HEK293T (cell line): ENCODE measurements at regions not wholly inside any gene's neighbourhood (a gene's known extent, or its start where the extent isn't known, plus 50 kb on each side); places are given as distances from the start of the nearest gene placed in this dataset.

Experiments
- CTCF ChIA-PET: fragments of 350-600 bp; formaldehyde crosslinking; extraction: SDS; loops from one replicate; lab custom pipeline; 2021; ENCODE audit warnings: antibody characterized with exemption, inconsistent platforms; lab: Yijun Ruan, JAX
- POLR2A ChIA-PET: fragments of 350-600 bp; formaldehyde crosslinking; extraction: SDS; loops from one replicate; lab custom pipeline; 2020; ENCODE audit warnings: antibody characterized with exemption, inconsistent platforms; lab: Yijun Ruan, JAX
- DNase-seq: peaks from one replicate; pipeline ENCODE4 v3.0.0; 2012; ENCODE audit warnings: mixed read lengths; ENCODE audit errors: extremely low spot score
- ARNT ChIP-seq: fragments of 450-650 bp; IDR thresholded peaks from 2 replicates; pipeline ENCODE4 v1.6.1; 2017; ENCODE audit warnings: mild to moderate bottlenecking
- BHLHE40 ChIP-seq: fragments of 450-650 bp; IDR thresholded peaks from 2 replicates; pipeline ENCODE4 v1.6.1; 2016; ENCODE audit warnings: mild to moderate bottlenecking, moderate library complexity, borderline replicate concordance
- CTBP1 ChIP-seq: fragments of 450-650 bp; IDR thresholded peaks from 2 replicates; pipeline ENCODE4 v1.6.1; 2016; ENCODE audit warnings: borderline replicate concordance
- ELF4 ChIP-seq: fragments of 450-650 bp; IDR thresholded peaks from 2 replicates; pipeline ENCODE4 v1.6.1; 2017; ENCODE audit warnings: antibody characterized with exemption
- FOXA1 ChIP-seq: fragments of 450-650 bp; IDR thresholded peaks from 2 replicates; pipeline ENCODE4 v1.6.1; 2016; ENCODE audit warnings: mild to moderate bottlenecking
- FOXK2 ChIP-seq: fragments of 450-650 bp; IDR thresholded peaks from 2 replicates; pipeline ENCODE4 v1.6.1; 2016; ENCODE audit warnings: mild to moderate bottlenecking
- FOXM1 ChIP-seq: fragments of 450-650 bp; IDR thresholded peaks from 2 replicates; pipeline ENCODE4 v1.6.1; 2017; ENCODE audit warnings: mild to moderate bottlenecking, borderline replicate concordance
- HDGF ChIP-seq: fragments of 450-650 bp; IDR thresholded peaks from 2 replicates; pipeline ENCODE4 v1.6.1; 2017; ENCODE audit warnings: antibody characterized with exemption, borderline replicate concordance
- L3MBTL2 ChIP-seq: fragments of 450-650 bp; conservative IDR thresholded peaks from 2 replicates; pipeline ENCODE4 v1.6.1; 2016; ENCODE audit warnings: mild to moderate bottlenecking
- LEF1 ChIP-seq: fragments of 450-650 bp; IDR thresholded peaks from 2 replicates; pipeline ENCODE4 v1.6.1; 2017; ENCODE audit warnings: mild to moderate bottlenecking, borderline replicate concordance
- NFRKB ChIP-seq: fragments of 450-650 bp; IDR thresholded peaks from 2 replicates; pipeline ENCODE4 v1.6.1; 2016; ENCODE audit warnings: mild to moderate bottlenecking, moderate library complexity
- PKNOX1 ChIP-seq: fragments of 450-650 bp; IDR thresholded peaks from 2 replicates; pipeline ENCODE4 v1.6.1; 2016
- SP1 ChIP-seq: fragments of 450-650 bp; IDR thresholded peaks from 2 replicates; pipeline ENCODE4 v1.6.1; 2017
- SUZ12 ChIP-seq: fragments of 450-650 bp; IDR thresholded peaks from 2 replicates; pipeline ENCODE4 v1.6.1; 2016; ENCODE audit warnings: mild to moderate bottlenecking
- TARDBP ChIP-seq: fragments of 450-650 bp; IDR thresholded peaks from 2 replicates; pipeline ENCODE4 v1.6.1; 2016
- ZNF384 ChIP-seq: fragments of 450-650 bp; IDR thresholded peaks from 2 replicates; pipeline ENCODE4 v1.6.1; 2016

- no peak for TF ChIP-seq HDGF
- no peak for TF ChIP-seq PKNOX1
- no peak for TF ChIP-seq LEF1
- TF ChIP-seq SP1 = no peak
- TF ChIP-seq NFRKB = no peak
- no peak for TF ChIP-seq ELF4
- TF ChIP-seq BHLHE40 = no peak
- no peak for TF ChIP-seq FOXM1
- no peak for TF ChIP-seq ZNF384
- no peak for TF ChIP-seq CTBP1
- no peak for TF ChIP-seq FOXK2
- TF ChIP-seq FOXA1 = no peak
- TF ChIP-seq ARNT = no peak
- no peak for TF ChIP-seq SUZ12
- TF ChIP-seq L3MBTL2 = no peak
- TF ChIP-seq TARDBP = no peak
- CTCF ChIA-PET = no interaction called here
- no peak for DNase-seq
- POLR2A ChIA-PET = no interaction called here
Observed at GRCh38 chr18:73153271-73153670, 285.5 kb upstream of the NETO1 start.

- ChIA-PET CTCF (no interaction called here), POLR2A (no interaction called here)
- no peak for DNase-seq
- TF ChIP-seq ARNT = no peak
- no peak for TF ChIP-seq NFRKB
- no peak for TF ChIP-seq TARDBP
- TF ChIP-seq HDGF = no peak
- TF ChIP-seq SUZ12 = no peak
- no peak for TF ChIP-seq ELF4
- no peak for TF ChIP-seq BHLHE40
- no peak for TF ChIP-seq SP1
- TF ChIP-seq LEF1 = no peak
Observed at GRCh38 chr18:73151086-73151485, 283.3 kb upstream of the NETO1 start.

- TF ChIP-seq L3MBTL2 (no peak), TARDBP (no peak), HDGF (no peak), FOXM1 (no peak), CTBP1 (no peak), LEF1 (no peak), SP1 (no peak), ARNT (no peak), NFRKB (no peak), FOXA1 (no peak), FOXK2 (no peak), SUZ12 (no peak), ZNF384 (no peak)
- no peak for DNase-seq
- ChIA-PET POLR2A (no interaction called here), CTCF (no interaction called here)
Observed at GRCh38 chr18:73150199-73150598, 282.4 kb upstream of the NETO1 start.

GRCh38 chr18:73147590-73147989 lies 279.8 kb upstream of the NETO1 start:
- CTCF ChIA-PET = no interaction called here
- POLR2A ChIA-PET = no interaction called here

GRCh38 chr18:73144030-73144429 lies 276.2 kb upstream of the NETO1 start:
- TF ChIP-seq FOXK2 (no peak), ARNT (no peak), L3MBTL2 (no peak), FOXM1 (no peak), FOXA1 (no peak), ELF4 (no peak)
- DNase-seq = no peak
- ChIA-PET POLR2A (no interaction called here), CTCF (no interaction called here)

More at GRCh38 chr18:73147590-73147989, 279.8 kb upstream of the NETO1 start:
- DNase-seq = no peak
- TF ChIP-seq TARDBP (no peak), ELF4 (no peak), FOXM1 (no peak), ARNT (no peak), ZNF384 (no peak), HDGF (no peak), FOXA1 (no peak), FOXK2 (no peak), BHLHE40 (no peak), LEF1 (no peak), NFRKB (no peak), CTBP1 (no peak), PKNOX1 (no peak), L3MBTL2 (no peak), SP1 (no peak), SUZ12 (no peak)

- POLR2A ChIA-PET = no interaction called here
- TF ChIP-seq TARDBP (no peak), ZNF384 (no peak), SUZ12 (no peak), ELF4 (no peak), NFRKB (no peak), CTBP1 (no peak), BHLHE40 (no peak), ARNT (no peak), FOXK2 (no peak), PKNOX1 (no peak), HDGF (no peak), FOXA1 (no peak), L3MBTL2 (no peak)
- CTCF ChIA-PET = interaction anchor here (0.7 kb wide), 1 partner anchor 612 kb away, joined by 6 read pairs; no protein-coding TSS in a partner anchor
- no peak for DNase-seq
Observed at GRCh38 chr18:73136134-73136533, 268.3 kb upstream of the NETO1 start.

GRCh38 chr18:73124175-73124574 lies 256.4 kb upstream of the NETO1 start:
- TF ChIP-seq HDGF (no peak), SP1 (no peak), ZNF384 (no peak), BHLHE40 (no peak), PKNOX1 (no peak), L3MBTL2 (no peak), SUZ12 (no peak), NFRKB (no peak), ARNT (no peak)
- POLR2A ChIA-PET = no interaction called here
- CTCF ChIA-PET = no interaction called here
- DNase-seq = no peak
